ENCODE measurements at regions not wholly inside any gene's neighbourhood (a gene's known extent, or its start where the extent isn't known, plus 50 kb on each side); places are given as distances from the start of the nearest gene placed in this dataset.

- TF ChIP-seq, protein P1, sequence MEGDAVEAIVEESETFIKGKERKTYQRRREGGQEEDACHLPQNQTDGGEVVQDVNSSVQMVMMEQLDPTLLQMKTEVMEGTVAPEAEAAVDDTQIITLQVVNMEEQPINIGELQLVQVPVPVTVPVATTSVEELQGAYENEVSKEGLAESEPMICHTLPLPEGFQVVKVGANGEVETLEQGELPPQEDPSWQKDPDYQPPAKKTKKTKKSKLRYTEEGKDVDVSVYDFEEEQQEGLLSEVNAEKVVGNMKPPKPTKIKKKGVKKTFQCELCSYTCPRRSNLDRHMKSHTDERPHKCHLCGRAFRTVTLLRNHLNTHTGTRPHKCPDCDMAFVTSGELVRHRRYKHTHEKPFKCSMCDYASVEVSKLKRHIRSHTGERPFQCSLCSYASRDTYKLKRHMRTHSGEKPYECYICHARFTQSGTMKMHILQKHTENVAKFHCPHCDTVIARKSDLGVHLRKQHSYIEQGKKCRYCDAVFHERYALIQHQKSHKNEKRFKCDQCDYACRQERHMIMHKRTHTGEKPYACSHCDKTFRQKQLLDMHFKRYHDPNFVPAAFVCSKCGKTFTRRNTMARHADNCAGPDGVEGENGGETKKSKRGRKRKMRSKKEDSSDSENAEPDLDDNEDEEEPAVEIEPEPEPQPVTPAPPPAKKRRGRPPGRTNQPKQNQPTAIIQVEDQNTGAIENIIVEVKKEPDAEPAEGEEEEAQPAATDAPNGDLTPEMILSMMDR (IDR thresholded peaks at IDR 0.05): no peak
- no peak for TF ChIP-seq POLR2A (IDR thresholded peaks at IDR 0.05)
Measured at GRCh38 chr10:50968386-50969091, 83.1 kb upstream of the A1CF start.

Measured in adrenal gland (tissue), 5 donors.